EL (cell line): ENCODE measurements at regions not wholly inside any gene's neighbourhood (a gene's known extent, or its start where the extent isn't known, plus 50 kb on each side); places are given as distances from the start of the nearest gene placed in this dataset.
"Not testable (repeated sequence)": the region's sequence is repeated elsewhere in the genome, so short reads cannot be mapped to it uniquely, and the experiment has no call there.

Source experiments
- DNase-seq: peaks from one replicate; pipeline ENCODE4 v3.0.0-alpha.2; 2016

- DNase-seq, result no peak
Observed at GRCh38 chr11:71331631-71332030, 79.3 kb upstream of the SHANK2 start.

- DNase-seq, result no peak
Observed at GRCh38 chr11:71330996-71331395, 78.6 kb upstream of the SHANK2 start.

GRCh38 chr11:71330349-71330748, 78.0 kb upstream of the SHANK2 start:
- DNase-seq, result no peak

DNA sequence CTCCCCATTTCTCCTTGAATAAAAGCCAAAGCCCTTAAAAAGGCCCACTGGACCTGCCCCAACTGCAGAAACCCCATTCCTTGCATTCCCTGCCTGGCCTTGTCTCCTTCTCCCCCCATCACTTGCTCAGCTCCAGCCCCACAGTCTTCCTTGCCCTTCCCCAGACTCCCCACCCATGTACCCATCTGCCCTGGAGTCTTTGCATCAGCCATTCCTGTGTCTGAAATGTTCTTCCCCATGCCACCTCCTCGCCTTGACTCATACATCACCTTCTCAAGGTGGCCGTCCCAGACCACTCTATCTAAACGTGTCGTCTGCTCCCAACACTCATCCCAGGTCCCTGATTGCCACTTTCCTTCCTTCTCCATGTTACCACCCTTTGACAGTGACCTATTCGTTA, 77.4 kb upstream of the SHANK2 start:
- no peak for DNase-seq

DNA sequence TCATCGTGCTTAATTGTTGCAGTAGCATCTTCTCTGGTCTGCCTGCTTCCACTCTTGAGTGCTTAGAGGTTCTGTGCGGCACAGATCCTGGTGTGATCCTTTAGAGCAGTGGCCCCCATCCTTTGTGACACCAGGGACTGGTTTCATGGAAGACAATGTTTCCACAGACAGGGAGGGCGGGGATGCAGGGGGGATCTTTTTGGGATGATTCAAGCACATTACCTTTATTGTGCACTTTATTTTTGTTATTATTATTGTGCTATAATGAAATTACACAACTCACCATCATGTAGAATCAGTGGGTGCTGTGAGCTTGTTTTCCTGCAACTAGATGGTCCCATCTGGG, 76.8 kb upstream of the SHANK2 start:
- DNase-seq, result no peak

- DNase-seq, result no peak
Observed at GRCh38 chr11:71327156-71328085, 75.0 kb upstream of the SHANK2 start.

DNA sequence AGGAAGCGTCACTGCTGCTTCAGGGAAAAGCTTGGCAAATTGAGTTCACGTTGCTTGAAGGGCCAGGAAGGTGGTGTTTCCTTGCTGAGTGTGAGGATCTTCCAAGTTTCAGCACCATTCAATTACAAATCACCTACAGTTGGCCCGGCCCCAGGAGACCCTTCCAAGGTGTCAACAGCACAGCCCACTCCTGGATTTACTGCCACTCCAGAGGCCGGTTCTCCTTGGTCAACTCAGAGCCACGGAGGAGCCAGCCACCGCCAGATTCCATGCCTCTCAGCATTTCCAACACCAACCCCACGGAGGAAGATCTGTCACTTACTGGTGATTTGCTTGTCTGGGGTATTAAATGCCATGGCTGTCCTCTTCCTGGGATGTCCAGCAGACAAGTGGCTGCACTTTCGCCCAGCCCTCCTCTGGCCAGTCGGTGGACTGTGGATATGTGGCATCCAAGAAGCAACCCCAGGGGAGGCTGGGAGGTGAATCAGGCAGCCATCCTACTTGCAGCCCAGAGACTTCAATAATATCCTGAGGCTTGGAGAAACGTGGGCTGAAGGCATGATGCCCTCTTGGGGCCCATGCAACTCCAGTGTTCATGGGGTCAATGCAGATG, 74.1 kb upstream of the SHANK2 start:
- DNase-seq, result no peak

GRCh38 chr11:71325418-71326327, 73.3 kb upstream of the SHANK2 start:
- no peak for DNase-seq

DNA sequence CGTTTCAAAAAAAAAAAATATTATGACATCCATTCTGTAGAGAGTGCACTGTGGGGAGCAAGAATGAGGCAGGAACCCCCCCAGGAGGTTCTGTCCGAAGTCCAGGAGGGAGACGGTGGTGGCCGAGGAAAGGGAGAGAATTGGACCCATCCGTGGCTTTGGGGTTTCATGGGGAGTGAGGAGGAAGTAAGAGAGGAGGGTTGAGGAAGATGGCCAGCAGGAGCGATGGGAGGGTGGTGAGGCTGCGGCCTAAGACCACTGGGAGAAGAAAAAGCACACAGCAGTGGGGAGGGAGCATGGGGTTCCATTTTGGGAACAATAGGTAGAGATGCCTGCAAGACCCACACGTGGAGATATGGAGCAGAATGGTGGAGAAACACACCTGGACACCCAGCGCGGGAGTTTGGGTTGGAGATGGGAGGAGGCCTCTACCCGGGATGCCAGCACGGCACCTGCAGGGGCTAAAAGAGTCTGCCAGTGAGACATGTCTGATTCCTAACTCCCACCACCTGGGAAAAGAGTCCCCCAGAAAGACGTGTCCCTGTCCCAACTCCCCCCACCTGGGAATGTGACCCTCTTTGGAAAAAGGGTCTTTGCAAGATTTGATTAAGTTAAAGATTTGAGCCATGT, 72.5 kb upstream of the SHANK2 start:
- no peak for DNase-seq

GRCh38 chr11:71323876-71324526, 71.6 kb upstream of the SHANK2 start:
- DNase-seq, result no peak

- DNase-seq, result no peak
Observed at GRCh38 chr11:71322861-71323582, 70.6 kb upstream of the SHANK2 start.

- no peak for DNase-seq
Observed at GRCh38 chr11:71322192-71322735, 69.9 kb upstream of the SHANK2 start.

- DNase-seq, result no peak
Observed at GRCh38 chr11:71321433-71322191, 69.2 kb upstream of the SHANK2 start.

DNA sequence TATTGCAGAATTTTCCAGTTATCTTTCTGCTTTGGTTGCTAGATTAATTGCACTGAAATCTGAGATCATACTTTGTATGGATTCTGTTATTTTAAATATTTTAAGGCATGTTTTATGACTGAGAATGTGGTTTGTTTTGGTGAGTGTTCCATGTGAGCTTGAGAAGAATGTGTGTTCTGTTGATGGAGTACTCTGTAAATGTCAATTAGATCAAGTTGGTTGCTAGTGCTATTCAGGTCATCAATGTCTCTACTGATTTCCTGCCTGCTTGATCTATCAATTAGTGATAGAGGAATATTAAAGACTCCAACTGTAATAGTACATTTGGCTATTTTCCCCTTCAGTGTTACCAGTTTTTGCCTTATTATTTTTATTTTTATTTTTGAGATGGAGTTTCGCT, 64.3 kb upstream of the SHANK2 start:
- DNase-seq, result no peak

- DNase-seq, result not testable (repeated sequence)
Observed at GRCh38 chr11:71312616-71313015, 60.2 kb upstream of the SHANK2 start.

DNA sequence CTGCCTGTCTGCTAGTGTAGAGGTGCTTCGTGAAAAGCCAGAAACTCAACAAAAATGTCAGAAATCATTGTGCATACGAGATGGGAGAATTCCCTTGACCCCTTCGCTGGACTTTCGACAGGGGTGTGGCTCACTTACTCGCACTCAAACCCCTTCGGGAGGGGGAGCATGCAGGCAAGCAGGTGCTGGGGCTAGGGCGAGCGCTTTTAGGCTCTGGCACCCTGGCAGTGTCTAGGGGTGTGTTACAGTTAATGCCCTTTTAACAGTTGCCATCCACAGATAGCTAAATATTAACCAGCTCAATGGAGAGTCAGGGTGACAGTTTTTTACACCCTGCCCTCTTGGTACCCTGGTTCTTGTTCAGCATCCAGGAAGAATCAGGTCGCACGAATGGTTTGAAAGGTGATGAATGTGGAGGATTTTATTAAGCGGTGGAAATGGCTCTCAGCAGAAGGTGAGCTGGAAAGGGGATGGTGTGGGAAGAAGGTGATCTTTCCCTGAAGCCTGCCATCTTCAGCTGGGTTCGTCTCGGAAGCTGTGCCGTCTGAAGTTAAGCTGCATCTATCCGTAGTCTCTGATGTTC, 59.6 kb upstream of the SHANK2 start:
- DNase-seq, result no peak

DNA sequence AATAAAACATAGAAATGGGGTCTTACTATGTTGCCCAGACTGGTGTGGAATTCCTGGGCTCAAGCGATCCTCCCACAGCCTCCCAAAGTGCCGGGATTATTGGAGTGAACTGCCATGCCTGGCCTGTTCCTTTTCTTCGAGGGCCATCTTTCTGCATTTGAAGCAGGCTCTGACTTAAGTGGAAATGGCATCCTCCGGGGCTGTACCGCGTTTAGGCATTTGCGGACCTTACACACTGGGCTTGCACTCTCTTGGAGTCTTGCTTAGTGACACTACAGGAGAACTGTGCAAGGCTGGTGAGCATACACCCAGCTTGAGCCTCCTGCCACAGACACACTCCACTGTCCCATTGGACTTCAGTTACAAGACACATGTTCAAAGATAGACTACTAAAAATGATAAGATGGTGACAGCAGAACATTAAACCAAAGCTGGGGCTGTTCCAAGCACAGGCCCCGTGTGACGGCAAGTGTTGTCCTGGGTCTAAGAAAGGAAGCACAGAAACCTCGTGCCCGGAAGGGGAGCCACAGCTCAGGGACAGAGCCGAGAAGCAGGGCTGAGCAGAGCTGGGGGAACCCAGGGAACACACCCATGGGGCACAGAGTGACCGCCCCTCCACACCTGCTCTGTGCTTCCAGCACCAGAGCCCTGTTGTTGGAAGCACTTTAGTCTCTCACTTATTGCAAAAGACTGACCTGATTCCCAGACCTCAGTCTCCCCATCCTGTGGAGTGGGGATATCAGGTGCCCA, 59.0 kb upstream of the SHANK2 start:
- no peak for DNase-seq

- no peak for DNase-seq
Observed at GRCh38 chr11:71310184-71310583, 57.8 kb upstream of the SHANK2 start.

GRCh38 chr11:71309611-71310010, 57.2 kb upstream of the SHANK2 start:
- DNase-seq, result no peak
